ENCODE measurements at regions not wholly inside any gene's neighbourhood (a gene's known extent, or its start where the extent isn't known, plus 50 kb on each side); places are given as distances from the start of the nearest gene placed in this dataset.
"Not testable (repeated sequence)": the region's sequence is repeated elsewhere in the genome, so short reads cannot be mapped to it uniquely, and the experiment has no call there.

GRCh38 chr13:66144357-66144756 lies 1085.8 kb downstream of the PCDH9 start:
- not testable (repeated sequence) for DNase-seq

- no peak for DNase-seq
These were observed 1090.4 kb downstream of the PCDH9 start for GRCh38 chr13:66139701-66140100.

GRCh38 chr13:66139250-66139649 lies 1090.9 kb downstream of the PCDH9 start:
- no peak for DNase-seq

- no peak for DNase-seq
These were observed 1091.8 kb downstream of the PCDH9 start for GRCh38 chr13:66138172-66138811.

GRCh38 chr13:66137384-66137783 lies 1092.8 kb downstream of the PCDH9 start:
- DNase-seq: no peak

GRCh38 chr13:66128692-66129269 lies 1101.4 kb downstream of the PCDH9 start:
- DNase-seq: no peak

- no peak for DNase-seq
These were observed 1101.9 kb downstream of the PCDH9 start for GRCh38 chr13:66128201-66128600.

GRCh38 chr13:66117563-66117962 lies 1112.6 kb downstream of the PCDH9 start:
- no peak for DNase-seq

GRCh38 chr13:66113882-66114526 lies 1116.1 kb downstream of the PCDH9 start:
- no peak for DNase-seq

GRCh38 chr13:66111628-66112027 lies 1118.5 kb downstream of the PCDH9 start:
- no peak for DNase-seq

GRCh38 chr13:66106246-66106645 lies 1123.9 kb downstream of the PCDH9 start:
- no peak for DNase-seq

- DNase-seq: no peak
These were observed 1127.3 kb downstream of the PCDH9 start for GRCh38 chr13:66102864-66103263.

- no peak for DNase-seq
These were observed 1130.3 kb downstream of the PCDH9 start for GRCh38 chr13:66099825-66100224.

GRCh38 chr13:66098931-66099628 lies 1131.1 kb downstream of the PCDH9 start:
- no peak for DNase-seq

GRCh38 chr13:66089711-66090110 lies 1140.4 kb downstream of the PCDH9 start:
- DNase-seq: no peak

GRCh38 chr13:66087269-66087710 lies 1142.8 kb downstream of the PCDH9 start:
- DNase-seq: no peak

GRCh38 chr13:66077132-66077689 lies 1152.9 kb downstream of the PCDH9 start:
- no peak for DNase-seq

- DNase-seq: no peak
These were observed 1153.7 kb downstream of the PCDH9 start for GRCh38 chr13:66076417-66076816.

GRCh38 chr13:66074018-66074615 lies 1156.0 kb downstream of the PCDH9 start:
- DNase-seq: no peak

GRCh38 chr13:66072097-66072496 lies 1158.0 kb downstream of the PCDH9 start:
- DNase-seq: not testable (repeated sequence)

GRCh38 chr13:66071608-66072007 lies 1158.5 kb downstream of the PCDH9 start:
- DNase-seq: no peak

GRCh38 chr13:66071029-66071428 lies 1159.1 kb downstream of the PCDH9 start:
- no peak for DNase-seq

- no peak for DNase-seq
These were observed 1160.6 kb downstream of the PCDH9 start for GRCh38 chr13:66069570-66069969.

Measured in NCI-H446 treated with DMSO at 0.1 percent for 48 hours (cell line).